Activated CD8-positive, alpha-beta memory T cell treated with anti-CD3 and anti-CD28 coated beads for 36 hours (primary cell): ENCODE measurements at regions not wholly inside any gene's neighbourhood (a gene's known extent, or its start where the extent isn't known, plus 50 kb on each side); places are given as distances from the start of the nearest gene placed in this dataset.
"Not testable (repeated sequence)": the region's sequence is repeated elsewhere in the genome, so short reads cannot be mapped to it uniquely, and the experiment has no call there.

Experiments
- CTCF ChIA-PET: fragments of 350-600 bp; sonication (Branson Sonifier 250); formaldehyde crosslinking; loops from one replicate; lab custom pipeline; 2021; ENCODE audit warnings: antibody characterized with exemption; lab: Charles Lee
- POLR2A ChIA-PET: fragments of 350-600 bp; sonication (Branson Sonifier 250); formaldehyde crosslinking; loops from one replicate; lab custom pipeline; 2021; ENCODE audit warnings: antibody characterized with exemption; lab: Charles Lee

DNA sequence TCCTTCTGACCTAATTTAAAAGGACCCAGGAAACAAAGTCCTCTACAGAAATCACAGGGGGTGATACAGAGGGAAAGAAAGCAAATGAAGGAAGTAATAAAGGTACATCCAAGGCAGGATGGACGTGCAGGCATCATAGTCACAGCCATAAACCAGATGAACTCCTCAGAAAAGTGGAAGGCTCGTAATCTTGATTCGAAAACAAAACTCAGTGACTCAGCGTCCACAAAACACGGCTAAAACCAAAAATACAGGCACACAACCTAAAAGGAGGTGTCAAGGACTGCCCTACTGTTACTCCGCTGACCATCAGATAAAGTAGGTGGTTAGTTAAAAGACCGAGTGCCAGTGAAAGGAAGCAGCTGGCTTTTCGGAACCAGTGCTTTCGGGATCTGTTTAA is 81.5 kb downstream of the TRIM69 start:
- CTCF ChIA-PET, POLR2A ChIA-PET: not testable (repeated sequence)

GRCh38 chr15:44819331-44819987 is 83.1 kb downstream of the TRIM69 start:
- CTCF ChIA-PET, POLR2A ChIA-PET: not testable (repeated sequence)

DNA sequence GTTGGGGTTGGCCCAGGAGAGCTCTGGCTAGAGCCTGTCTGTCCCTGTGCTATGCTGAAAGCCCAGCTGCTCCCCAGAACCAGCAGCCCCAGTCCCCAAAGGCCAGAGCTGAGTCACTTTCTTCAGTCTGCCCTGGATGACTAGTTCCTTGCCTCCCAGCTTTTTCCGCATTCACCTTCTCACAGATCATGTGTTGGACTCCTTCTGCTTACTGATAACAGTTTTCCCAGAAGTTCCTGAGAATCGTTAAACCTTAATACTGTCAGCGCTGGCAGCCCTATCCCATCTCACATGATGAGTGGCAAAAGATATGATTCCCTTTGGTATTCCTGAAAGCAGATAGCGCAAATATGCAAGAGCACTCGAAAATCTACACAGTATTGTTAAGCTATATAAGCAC is 84.2 kb downstream of the TRIM69 start:
- POLR2A ChIA-PET, CTCF ChIA-PET: not testable (repeated sequence)

DNA sequence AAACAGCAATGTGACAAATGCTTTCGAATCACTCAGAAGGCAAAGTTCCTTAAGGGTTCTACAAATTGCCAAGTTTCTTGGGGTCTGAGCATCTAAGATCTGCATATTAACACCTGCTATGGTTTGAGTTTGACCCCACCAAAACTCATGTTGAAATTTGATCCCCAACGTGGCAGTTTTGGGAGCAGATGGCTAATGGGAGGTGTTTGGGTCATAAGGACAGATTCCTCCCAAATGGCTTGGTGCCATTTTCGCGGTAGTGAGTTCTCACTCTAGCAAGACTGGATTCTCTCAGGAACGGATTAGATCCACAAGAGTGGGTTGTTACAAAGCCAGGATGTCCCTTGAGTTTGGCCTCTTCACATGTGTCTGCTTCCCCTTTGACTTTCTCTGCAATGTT is 84.6 kb downstream of the TRIM69 start:
- POLR2A ChIA-PET = interaction anchor here (0.6 kb wide), 1 partner anchor 755 kb away, joined by 4 read pairs; no protein-coding TSS in a partner anchor
- CTCF ChIA-PET = not testable (repeated sequence)

GRCh38 chr15:44824277-44825145 is 88.2 kb downstream of the TRIM69 start:
- POLR2A ChIA-PET, CTCF ChIA-PET: not testable (repeated sequence)

DNA sequence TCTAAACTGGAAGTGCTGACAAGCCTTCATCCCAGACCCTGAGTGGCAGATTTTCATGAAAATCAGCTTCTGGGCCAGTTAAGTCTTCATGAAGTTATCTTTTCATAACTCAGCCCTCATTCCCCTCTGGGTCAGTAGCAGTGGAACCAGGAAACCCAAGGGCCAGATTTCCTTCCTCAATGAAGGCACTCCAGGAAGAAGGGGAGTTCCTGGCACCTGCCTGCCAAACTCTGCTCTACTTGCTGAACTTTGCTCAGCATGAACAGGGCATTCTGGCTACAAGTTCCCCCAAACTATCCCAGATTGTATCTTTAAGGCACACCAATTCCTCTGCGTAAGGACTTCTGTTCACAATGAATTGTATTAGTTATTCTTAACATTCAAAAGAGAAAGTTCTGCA is 90.3 kb downstream of the TRIM69 start:
- CTCF ChIA-PET, POLR2A ChIA-PET: not testable (repeated sequence)

DNA sequence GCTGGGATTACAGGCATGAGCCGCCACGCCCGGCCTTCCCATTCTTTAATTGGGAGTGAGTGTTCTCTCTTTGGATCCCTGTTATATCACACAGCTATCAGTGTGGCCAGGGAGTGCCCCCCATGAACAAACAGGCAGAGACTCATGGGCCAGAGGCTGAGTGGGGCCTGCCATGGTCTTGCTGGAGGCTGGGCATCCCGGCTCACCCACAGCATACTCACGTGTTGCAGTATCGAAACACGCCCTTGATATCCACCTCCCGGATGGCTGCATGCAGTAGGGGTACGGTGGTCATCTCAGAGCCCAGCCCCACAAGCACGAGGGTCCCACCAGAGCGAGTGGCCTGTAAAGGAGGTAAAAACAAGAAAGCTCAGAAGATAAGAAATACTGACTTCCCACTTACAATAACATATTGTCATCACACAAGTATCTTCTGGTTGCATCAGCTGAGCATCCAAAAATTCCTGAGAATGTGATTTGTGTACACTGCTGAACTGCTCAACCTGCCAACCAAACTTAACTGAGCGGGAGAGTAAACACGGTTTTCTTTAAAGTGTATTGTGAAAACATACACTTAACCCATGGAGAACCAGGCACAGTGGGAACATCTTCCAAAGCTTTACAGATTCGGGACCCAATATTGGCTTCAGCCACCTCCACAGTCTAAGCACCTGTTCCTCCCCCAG is 92.0 kb downstream of the TRIM69 start:
- POLR2A ChIA-PET, CTCF ChIA-PET: not testable (repeated sequence)

- CTCF ChIA-PET, POLR2A ChIA-PET: not testable (repeated sequence)
Observed at GRCh38 chr15:44829150-44829549, 92.8 kb downstream of the TRIM69 start.

GRCh38 chr15:44830692-44831408 is 94.5 kb downstream of the TRIM69 start:
- CTCF ChIA-PET, POLR2A ChIA-PET: not testable (repeated sequence)

- POLR2A ChIA-PET, CTCF ChIA-PET: not testable (repeated sequence)
Observed at GRCh38 chr15:44831409-44831741, 95.0 kb downstream of the TRIM69 start.

GRCh38 chr15:44832133-44832532 is 95.8 kb downstream of the TRIM69 start:
- CTCF ChIA-PET, POLR2A ChIA-PET: not testable (repeated sequence)

DNA sequence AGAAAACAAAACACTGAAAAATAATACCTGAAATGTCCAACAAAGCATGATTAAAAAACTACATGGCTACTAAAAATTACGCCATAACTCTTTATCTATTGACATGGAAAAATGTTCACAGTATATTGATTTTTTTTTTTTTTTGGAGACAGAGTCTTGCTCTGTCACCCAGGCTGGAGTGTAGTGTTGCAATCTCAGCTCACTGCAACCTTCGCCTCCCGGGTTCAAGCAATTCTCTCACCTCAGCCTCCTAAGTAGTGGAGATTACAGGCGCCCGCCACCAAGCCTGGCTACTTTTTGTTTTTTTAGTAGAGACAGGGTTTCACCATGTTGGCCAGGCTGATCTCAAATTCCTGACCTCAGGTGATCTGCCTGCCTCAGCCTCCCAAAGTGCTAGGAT is 96.8 kb downstream of the TRIM69 start:
- CTCF ChIA-PET = interaction anchor here (1.3 kb wide), 1 partner anchor 20 kb away, joined by 4 read pairs; no protein-coding TSS in a partner anchor
- POLR2A ChIA-PET = not testable (repeated sequence)

DNA sequence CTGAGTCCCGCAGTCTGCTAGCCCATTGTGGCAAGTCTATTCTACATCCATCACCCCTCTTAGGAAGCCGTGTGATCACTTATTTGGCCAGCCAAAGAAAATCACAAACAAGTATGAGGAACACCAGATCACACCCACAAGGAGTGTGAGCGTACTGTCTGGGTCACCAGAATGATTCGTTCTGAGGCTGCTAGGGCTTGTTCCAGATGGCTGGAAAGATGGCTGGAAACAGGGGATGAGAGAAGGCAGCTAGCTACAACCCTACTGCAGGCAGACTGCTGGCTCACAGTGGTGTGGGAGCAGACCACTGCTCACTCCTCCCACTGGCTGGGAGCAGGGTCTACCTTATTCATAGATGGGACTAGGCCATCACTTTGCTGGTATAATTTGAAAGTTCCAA is 97.4 kb downstream of the TRIM69 start:
- CTCF ChIA-PET = interaction anchor here (1.3 kb wide), 1 partner anchor 20 kb away, joined by 4 read pairs; no protein-coding TSS in a partner anchor
- POLR2A ChIA-PET = not testable (repeated sequence)

DNA sequence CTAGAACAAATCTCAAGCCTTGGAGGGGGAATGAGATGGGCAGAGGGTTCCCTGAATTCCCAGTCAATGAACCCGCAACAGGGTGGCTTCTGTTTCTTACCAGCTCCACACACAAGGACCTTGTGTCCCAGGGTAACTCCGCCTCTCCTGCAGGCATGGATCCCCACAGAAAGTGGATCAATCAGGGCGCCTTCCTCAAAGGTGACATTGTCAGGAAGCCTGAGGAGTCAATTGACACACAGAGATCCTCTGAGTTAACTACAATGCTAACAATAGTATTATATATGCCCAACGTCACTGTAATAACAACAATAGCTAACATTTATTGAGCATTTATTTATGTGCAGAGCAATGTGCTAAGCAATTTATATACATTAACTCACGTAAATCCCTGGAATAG is 98.8 kb downstream of the TRIM69 start:
- CTCF ChIA-PET = not testable (repeated sequence)

DNA sequence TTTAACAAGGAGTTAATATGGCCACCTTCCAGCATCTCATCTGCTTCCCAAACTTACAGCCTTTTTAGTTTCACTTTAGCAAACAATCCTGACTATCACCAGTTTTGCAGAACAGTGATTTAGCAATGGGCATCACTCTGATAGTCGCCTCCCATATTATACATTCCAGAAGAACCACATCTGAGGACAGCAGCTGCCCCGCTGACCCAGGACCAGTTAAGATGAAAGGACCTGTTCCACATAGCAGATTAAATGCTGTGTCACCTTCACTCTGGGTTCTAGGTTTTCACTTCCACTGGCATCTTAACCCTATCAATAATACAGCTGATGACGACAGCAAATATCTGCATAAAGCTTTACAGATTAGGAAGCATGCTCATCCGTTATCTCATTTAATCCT is 99.8 kb downstream of the TRIM69 start:
- ChIA-PET POLR2A (no interaction called here), CTCF (no interaction called here)

More for the DNA sequence above, 98.8 kb downstream of the TRIM69 start:
- POLR2A ChIA-PET = not testable (repeated sequence)

DNA sequence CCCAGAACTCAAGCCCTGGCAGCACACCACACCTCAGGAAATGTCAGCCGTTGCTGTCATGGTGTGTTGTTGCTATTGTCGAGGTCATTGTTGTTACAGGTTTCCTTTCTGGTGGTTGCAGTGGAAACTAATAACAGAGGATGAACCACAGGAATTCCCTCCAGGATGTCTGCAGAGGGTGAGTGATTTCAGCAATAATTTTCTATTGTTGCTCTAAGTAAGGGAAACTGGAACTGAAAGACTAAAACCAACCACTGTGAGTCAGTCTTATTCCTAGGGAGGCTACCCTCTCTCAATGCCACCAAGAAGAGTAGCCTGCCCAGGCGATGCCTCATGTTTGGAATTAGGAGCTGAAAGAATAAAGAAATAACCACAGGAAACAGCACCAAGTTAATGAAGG is 102.6 kb downstream of the TRIM69 start:
- POLR2A ChIA-PET = not testable (repeated sequence)
- CTCF ChIA-PET = interaction anchor here (0.6 kb wide), 1 partner anchor 260 kb away, joined by 4 read pairs; no protein-coding TSS in a partner anchor

DNA sequence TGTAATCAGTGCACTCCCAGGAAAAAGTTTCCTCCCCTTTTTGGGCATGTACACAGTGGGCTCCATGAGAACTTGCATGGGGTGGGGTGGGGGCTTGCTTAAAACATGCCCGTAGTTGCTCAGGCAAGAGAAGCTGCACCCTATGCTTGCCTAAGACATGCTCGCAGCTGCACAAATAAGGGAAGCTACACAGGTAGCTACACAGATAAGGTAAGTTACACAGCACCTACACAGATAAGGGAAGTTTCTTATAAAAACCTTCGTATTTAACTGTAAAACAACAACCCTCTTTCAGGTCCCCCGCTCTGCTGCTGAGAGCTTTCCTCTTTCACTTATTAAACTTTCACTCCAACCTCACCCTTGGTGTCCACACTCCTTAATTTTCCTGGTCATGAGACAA is 105.4 kb downstream of the TRIM69 start:
- POLR2A ChIA-PET, CTCF ChIA-PET: not testable (repeated sequence)

GRCh38 chr15:44842883-44843282 is 106.6 kb downstream of the TRIM69 start:
- POLR2A ChIA-PET, CTCF ChIA-PET: not testable (repeated sequence)

DNA sequence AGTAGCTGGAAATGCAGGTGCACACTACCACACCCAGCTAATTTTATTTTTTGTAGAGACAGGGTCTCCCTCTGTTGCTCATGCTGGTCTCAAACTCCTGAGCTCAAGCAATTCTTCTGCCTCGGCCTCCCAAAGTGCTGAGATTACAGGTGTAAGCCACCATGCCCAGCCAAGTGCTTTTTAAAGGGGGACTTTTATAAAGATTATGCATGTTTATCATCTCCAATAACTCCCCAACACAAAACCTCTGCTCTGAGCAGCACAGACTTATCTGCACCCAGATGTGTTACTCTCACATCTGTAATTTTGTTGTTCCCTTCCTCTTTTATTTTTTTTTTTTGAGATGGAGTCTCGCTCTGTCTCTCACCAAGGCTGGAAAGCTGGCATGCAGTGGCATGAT is 108.6 kb downstream of the TRIM69 start:
- CTCF ChIA-PET, POLR2A ChIA-PET: not testable (repeated sequence)

DNA sequence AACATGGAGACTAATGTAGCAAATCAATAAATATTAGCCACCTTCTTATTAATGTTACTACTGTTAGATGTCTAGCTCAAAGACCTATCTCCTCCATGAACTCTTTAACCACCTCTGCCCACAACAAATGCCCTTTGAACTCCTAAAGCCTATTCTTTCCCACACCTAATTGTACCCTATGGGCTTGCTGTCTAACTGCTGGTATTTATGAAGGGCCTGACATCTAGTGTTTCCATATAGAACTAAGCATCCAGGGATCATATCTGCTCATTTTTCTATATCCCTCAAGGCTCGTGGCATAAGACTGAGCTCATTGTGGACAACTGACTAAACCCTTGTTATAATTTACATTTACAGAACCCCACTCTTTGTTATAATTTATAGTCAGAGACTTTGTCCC is 109.8 kb downstream of the TRIM69 start:
- POLR2A ChIA-PET, CTCF ChIA-PET: not testable (repeated sequence)
